Thymus (tissue), 11 donors: ENCODE measurements at regions not wholly inside any gene's neighbourhood (a gene's known extent, or its start where the extent isn't known, plus 50 kb on each side); places are given as distances from the start of the nearest gene placed in this dataset.

ENCODE experiments used
- DNase-seq, 9 donors: peaks; one replicate each; pipeline ENCODE4 v3.0.0-alpha.2; 2013; ENCODE audit warnings: low spot score in 9 of 9, low read depth in 6 of 9, missing footprints in 1 of 9
- H3K27ac ChIP-seq, 2 donors: one replicate each; pipeline ENCODE4 v1.5.1; 2013; ENCODE audit warnings: control low read depth in 1 of 2, low read depth in 1 of 2, low read length in 1 of 2, mild to moderate bottlenecking in 1 of 2, moderate library complexity in 1 of 2
- H3K27me3 ChIP-seq, 2 donors: one replicate each; pipeline ENCODE4 v1.5.1; 2013; ENCODE audit warnings: low read length in 1 of 2; ENCODE audit not compliant: control insufficient read depth in 2 of 2, insufficient read depth in 1 of 2
- H3K36me3 ChIP-seq, 2 donors: one replicate each; pipeline ENCODE4 v1.5.1; 2013; ENCODE audit warnings: low read length in 1 of 2, mild to moderate bottlenecking in 1 of 2, moderate library complexity in 1 of 2; ENCODE audit not compliant: control insufficient read depth in 2 of 2, insufficient read depth in 2 of 2
- H3K4me1 ChIP-seq, 2 donors: one replicate each; pipeline ENCODE4 v1.5.1; 2013; ENCODE audit warnings: low read length in 2 of 2; ENCODE audit not compliant: control insufficient read depth in 2 of 2, insufficient read depth in 2 of 2
- H3K4me3 ChIP-seq, 2 donors: one replicate each; pipeline ENCODE4 v1.5.1; 2013; ENCODE audit warnings: low read length in 2 of 2, control low read depth in 1 of 2, mild to moderate bottlenecking in 1 of 2
- H3K9me3 ChIP-seq, 2 donors: one replicate each; pipeline ENCODE4 v1.5.1; 2013; ENCODE audit warnings: low read length in 1 of 2, mild to moderate bottlenecking in 1 of 2; ENCODE audit not compliant: control insufficient read depth in 2 of 2, insufficient read depth in 1 of 2
- WGBS: extraction: QIAGEN DNeasy Blood & Tissue Kit; methylation state at CpG from one replicate; pipeline ENCODE4 v1.1.7; 2013; 5-methylcytosine and 5-hydroxymethylcytosine counted together
- donor health status: healthy.

GRCh38 chr4:96729641-96730040, 889.7 kb downstream of the PDHA2 start:
- Histone ChIP-seq H3K4me1 (no peaks in the 10 kb centered on the region), H3K27me3 (no peaks in the 10 kb centered on the region), H3K4me3 (no peak overlapping the region), H3K27ac (no peak overlapping the region), H3K36me3 (no peaks in the 10 kb centered on the region), H3K9me3 (peaks cover 0 to 7% of the 10 kb centered on the region in 2 donors)
- no peak for DNase-seq

- Histone ChIP-seq H3K4me1 (no peaks in the 10 kb centered on the region), H3K9me3 (peaks cover 0 to 7% of the 10 kb centered on the region in 2 donors), H3K36me3 (no peaks in the 10 kb centered on the region), H3K27ac (no peak overlapping the region), H3K4me3 (no peak overlapping the region), H3K27me3 (no peaks in the 10 kb centered on the region)
- DNase-seq, result no peak
- WGBS, result 95% methylated on average over 3 of the region's 3 CpGs
These were observed 890.5 kb downstream of the PDHA2 start for GRCh38 chr4:96730432-96730831.

- no peak overlapping the region for H3K27ac ChIP-seq
- H3K4me3 ChIP-seq, result no peak overlapping the region
- no peaks in the 10 kb centered on the region for H3K36me3 ChIP-seq
- H3K9me3 ChIP-seq, result peaks cover 0 to 7% of the 10 kb centered on the region in 2 donors
- no peaks in the 10 kb centered on the region for H3K4me1 ChIP-seq
- no peaks in the 10 kb centered on the region for H3K27me3 ChIP-seq
- no peak for DNase-seq
- 91% methylated on average over 2 of the region's 2 CpGs for WGBS
These were observed 896.5 kb downstream of the PDHA2 start for GRCh38 chr4:96736352-96736889.

GRCh38 chr4:96739101-96739500, 899.2 kb downstream of the PDHA2 start:
- H3K27ac ChIP-seq, result no peak overlapping the region
- H3K27me3 ChIP-seq, result no peaks in the 10 kb centered on the region
- DNase-seq, result no peak
- no peaks in the 10 kb centered on the region for H3K4me1 ChIP-seq
- peaks cover 0 to 15% of the 10 kb centered on the region in 2 donors for H3K9me3 ChIP-seq
- H3K4me3 ChIP-seq, result no peak overlapping the region
- no peaks in the 10 kb centered on the region for H3K36me3 ChIP-seq

DNA sequence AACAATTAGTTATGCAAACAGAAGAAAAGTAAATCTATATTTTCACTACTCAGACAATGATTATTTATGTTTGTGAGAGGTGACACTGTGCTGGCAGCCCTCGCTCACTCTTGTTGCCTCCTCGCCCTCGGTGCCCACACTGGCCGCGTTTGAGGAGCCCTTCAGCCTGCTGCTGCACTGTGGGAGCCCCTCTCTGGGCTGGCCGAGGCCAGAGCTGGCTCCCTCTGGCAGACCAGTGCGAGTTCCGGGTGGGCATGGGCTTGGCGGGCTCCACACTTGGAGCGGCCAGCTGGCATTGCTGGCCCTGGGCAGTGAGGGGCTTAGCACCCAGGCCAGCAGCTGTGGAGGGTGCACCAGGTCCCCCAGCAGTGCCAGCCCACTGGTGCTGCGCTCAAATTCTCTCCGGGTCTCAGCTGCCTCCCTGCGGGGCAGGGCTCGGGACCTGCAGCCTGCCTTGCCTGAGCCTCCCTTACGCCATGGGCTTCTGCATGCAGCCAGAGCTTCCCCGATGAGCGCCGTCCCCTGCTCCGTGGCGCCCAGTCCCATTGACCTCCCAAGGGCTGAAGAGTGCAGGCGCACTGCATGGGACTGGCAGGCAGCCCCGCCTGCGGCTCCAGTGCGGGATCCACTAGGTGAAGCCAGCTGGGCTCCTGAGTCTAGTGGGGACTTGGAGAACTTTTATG, 902.6 kb downstream of the PDHA2 start:
- Histone ChIP-seq H3K36me3 (no peaks in the 10 kb centered on the region), H3K4me1 (no peaks in the 10 kb centered on the region), H3K9me3 (peaks cover 0 to 15% of the 10 kb centered on the region in 2 donors), H3K27ac (no peak overlapping the region), H3K4me3 (no peak overlapping the region), H3K27me3 (no peaks in the 10 kb centered on the region)
- DNase-seq, result no peak
- WGBS, result 93% methylated on average over 24 of the region's 24 CpGs

GRCh38 chr4:96744676-96745075, 904.8 kb downstream of the PDHA2 start:
- Histone ChIP-seq H3K27me3 (no peaks in the 10 kb centered on the region), H3K27ac (no peak overlapping the region), H3K4me1 (no peaks in the 10 kb centered on the region), H3K9me3 (peaks cover 0 to 19% of the 10 kb centered on the region in 2 donors), H3K4me3 (no peak overlapping the region), H3K36me3 (no peaks in the 10 kb centered on the region)
- DNase-seq, result no peak

DNA sequence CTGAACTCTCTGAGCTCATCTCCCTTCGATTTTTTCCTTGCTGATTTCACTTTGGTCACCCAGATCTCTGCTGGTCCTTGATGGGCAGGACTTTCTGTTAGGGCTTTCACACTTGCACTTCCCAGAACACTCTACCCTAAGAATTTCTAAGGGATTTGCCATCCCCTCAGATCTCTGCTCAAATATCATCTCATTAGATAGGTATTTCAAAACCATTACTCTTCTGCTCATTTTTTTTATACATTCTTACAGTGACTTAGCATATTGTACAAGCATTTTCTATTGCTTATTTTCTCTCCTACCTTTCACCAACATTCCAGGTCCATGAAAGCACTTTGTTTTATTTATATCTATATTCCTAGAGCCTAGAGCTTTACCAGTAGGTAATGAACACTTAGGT, 913.3 kb downstream of the PDHA2 start:
- H3K9me3 ChIP-seq, result peaks cover 0 to 4% of the 10 kb centered on the region in 2 donors
- H3K4me1 ChIP-seq, result no peaks in the 10 kb centered on the region
- H3K27me3 ChIP-seq, result no peaks in the 10 kb centered on the region
- no peak overlapping the region for H3K4me3 ChIP-seq
- no peak overlapping the region for H3K27ac ChIP-seq
- WGBS, result 74% methylated on average over 1 of the region's 1 CpG
- DNase-seq, result no peak
- no peaks in the 10 kb centered on the region for H3K36me3 ChIP-seq

DNA sequence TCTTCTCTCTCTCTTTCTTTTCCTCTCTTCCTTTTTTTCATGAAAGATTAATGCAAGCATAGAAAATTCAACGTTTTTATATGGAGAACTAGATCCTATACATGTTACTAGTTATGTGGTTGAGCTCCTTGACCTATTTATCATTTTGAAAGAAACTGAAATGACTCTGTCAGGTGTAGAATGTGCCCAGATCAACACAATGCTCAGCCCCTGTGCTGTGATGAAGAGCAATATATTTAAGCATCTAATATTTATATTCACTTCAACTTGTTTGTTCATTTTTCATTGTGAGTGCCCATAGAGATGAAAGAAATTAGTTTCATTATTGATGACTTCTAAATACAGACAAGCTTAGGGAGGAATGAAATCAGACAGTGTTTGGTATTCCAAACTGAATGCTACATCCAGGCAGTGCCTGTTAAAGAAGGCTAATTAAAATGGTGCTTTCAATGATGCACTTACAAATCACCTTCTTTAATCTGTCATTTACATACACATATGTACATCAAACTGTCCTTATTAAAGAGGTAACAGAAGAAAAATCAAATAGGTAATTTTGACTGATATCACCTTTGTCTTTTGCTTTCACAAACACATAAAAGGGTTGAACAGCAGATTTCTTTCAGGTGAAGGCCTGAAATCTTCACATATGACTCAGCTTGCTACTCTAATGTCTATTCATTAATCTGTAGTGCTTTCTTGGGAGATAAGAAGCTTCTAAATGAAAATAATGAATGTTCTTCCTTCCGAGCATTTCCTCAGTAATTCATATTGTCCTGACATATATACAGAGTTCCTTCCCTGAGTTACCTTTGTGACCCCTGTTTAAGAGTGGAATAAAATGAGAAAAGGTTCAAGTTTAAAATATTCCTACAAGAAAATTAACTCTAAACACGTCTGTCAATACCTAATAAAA, 915.9 kb downstream of the PDHA2 start:
- Histone ChIP-seq H3K9me3 (no peaks in the 10 kb centered on the region), H3K4me3 (no peak overlapping the region), H3K36me3 (no peaks in the 10 kb centered on the region), H3K4me1 (no peaks in the 10 kb centered on the region), H3K27ac (no peak overlapping the region), H3K27me3 (no peaks in the 10 kb centered on the region)
- no peak for DNase-seq
- 72% methylated on average over 3 of the region's 3 CpGs for WGBS

- no peak for DNase-seq
- Histone ChIP-seq H3K36me3 (no peaks in the 10 kb centered on the region), H3K27me3 (no peaks in the 10 kb centered on the region), H3K27ac (no peak overlapping the region), H3K9me3 (no peaks in the 10 kb centered on the region), H3K4me1 (no peaks in the 10 kb centered on the region), H3K4me3 (no peak overlapping the region)
- 89% methylated on average over 1 of the region's 1 CpG for WGBS
These were observed 916.7 kb downstream of the PDHA2 start for GRCh38 chr4:96756584-96756983.
